ENCODE measurements at regions not wholly inside any gene's neighbourhood (a gene's known extent, or its start where the extent isn't known, plus 50 kb on each side); places are given as distances from the start of the nearest gene placed in this dataset.
"Not testable (repeated sequence)": the region's sequence is repeated elsewhere in the genome, so short reads cannot be mapped to it uniquely, and the experiment has no call there.

DNA sequence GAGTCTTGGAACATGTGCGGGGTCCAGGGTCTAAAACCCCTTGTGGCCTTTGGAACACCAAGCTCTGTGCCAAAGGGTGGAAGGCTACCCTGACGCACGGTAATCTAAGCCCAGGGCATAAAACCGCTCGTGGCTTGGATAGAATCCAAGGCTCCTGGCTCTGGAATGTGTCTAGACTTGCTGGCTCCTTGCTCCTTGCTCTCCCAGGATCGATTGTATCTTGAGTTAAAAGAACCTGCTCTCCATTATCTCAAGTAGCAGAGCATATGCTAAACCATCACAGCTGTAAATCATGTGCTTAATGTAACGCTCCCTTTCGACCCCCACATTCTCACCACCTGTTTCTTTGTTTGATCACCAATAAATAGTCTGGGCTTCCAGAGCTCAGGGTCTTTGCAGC lies 50.3 kb downstream of the TLCD4 start:
- not testable (repeated sequence) for DNase-seq

DNA sequence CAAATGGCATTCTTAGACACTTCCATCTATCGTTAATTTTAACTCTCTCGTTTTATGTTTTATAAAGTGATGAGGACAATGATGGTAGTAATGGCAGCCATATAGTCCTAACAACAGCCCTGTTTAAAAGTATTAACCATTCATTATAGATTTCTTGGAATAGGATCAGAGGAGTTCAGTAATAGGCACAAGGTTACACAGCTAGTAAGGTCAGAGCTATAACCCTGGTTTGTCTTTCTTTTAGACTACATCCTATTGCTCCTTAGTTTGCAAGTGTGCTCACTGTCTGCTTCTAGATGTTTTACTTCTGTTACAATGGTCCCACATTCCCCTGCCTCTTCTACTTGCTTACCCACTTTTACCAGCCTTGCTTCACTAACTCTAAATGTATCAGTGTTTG lies 50.9 kb downstream of the TLCD4 start:
- no peak for DNase-seq

DNA sequence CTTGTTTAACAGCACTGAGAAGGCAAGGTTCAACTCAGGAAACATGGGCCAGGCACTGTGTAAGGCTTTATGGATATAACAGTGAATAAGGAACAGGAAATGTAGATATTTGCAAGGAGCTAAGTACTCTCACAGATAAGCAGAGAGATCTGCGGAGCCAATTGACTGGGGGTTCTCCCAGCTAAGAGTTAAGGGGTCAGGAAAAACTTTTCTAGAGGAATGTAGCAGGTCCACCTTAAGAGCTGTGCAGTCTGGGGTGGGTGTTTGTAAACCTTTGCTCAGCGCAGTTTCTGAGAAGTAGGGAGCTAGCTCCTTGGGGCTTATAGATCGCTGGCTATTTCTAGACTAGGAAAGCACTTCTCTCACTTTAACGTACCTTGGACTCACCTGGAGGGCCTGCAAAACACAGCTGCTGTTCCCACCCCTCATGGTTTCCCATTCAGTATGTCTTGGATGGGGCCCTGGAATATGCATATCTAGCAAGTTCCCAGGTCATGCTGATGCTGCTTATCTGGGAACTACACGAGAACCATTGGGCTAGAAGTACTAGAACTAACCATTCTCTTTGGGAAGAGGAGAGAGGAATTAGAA lies 51.7 kb downstream of the TLCD4 start:
- peak; percentile 20 for DNase-seq

DNA sequence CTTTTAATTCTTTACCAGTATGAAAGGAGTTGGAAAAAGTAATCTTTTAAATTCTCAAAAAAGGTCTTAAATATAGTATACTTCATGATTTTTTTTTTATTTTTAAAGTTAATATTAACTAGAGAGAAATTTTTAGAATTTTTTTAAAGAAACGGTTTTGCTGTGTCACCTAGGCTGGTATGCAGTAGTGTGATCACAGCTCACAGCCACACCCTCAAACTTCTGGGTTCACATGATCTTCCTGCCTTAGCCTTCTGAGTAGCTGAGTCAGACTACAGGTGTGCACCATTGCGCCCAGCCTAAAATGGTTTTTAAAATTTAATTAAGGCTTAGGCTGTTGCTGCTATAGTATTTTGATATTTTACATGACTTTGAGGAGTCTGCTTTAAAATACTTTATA lies 52.4 kb downstream of the TLCD4 start:
- peak; percentile 82 for DNase-seq

DNA sequence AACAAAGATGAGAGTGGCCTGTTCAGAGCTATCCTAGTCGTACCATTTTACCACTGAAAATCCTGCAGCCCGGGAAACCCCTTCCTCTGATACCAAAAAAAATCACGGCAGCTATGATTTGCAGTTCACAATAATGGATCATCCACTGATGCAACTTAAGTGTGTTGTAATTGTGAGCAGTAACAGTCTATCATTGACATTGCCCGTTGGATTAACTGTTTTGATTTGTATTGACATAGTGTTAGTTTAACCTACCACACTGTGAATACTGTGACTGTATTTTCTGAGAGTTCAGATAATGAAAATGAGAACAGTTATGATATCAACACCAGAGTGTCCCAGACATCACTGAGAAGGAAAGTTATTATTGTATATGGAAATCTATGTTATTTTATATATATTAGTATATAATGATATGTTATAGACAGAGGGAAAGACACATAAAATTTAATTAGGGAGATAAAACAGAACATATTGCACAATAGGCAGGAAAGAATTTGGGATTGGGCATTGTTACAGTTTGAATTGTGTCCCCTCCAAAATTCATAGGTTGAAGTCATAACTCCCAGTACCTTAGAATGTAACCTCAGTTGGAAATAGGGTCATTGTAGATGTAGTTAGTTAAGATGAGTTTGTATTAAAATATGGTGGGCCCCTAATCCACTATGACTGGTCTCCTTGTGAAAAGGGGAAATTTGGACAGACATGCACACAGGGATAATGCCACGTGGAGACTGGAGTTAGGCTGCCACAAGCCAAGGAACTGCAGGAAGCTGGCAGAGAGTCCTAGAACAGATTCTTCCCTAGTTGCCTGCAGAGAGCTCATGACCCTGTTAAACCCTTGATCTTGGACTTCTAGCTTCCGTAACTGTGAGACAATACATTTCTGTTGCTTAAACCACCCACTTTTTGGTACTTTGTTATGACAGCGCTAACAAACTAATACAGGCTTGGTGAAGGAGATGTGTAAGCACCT lies 54.4 kb downstream of the TLCD4 start:
- no peak for DNase-seq

DNA sequence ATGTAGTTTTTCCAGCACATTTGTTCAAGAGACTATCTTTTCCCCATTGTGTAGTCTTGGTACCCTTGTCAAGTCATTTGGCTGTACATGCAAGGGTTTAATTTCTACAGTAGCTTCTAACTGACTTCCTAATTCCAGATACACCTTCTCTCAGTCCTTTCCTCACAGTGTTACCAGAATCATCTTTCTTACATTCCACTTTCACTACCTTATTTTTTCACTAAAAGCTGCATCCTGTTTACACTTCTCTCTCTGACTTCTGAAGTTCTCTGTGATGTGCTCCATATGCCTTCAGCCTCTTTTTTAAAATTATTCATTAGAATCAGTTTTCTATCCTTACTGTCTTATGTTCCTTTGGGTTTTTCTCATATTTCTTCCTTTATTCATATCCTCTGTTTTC lies 57.1 kb upstream of the RWDD3 start:
- no peak for DNase-seq

DNA sequence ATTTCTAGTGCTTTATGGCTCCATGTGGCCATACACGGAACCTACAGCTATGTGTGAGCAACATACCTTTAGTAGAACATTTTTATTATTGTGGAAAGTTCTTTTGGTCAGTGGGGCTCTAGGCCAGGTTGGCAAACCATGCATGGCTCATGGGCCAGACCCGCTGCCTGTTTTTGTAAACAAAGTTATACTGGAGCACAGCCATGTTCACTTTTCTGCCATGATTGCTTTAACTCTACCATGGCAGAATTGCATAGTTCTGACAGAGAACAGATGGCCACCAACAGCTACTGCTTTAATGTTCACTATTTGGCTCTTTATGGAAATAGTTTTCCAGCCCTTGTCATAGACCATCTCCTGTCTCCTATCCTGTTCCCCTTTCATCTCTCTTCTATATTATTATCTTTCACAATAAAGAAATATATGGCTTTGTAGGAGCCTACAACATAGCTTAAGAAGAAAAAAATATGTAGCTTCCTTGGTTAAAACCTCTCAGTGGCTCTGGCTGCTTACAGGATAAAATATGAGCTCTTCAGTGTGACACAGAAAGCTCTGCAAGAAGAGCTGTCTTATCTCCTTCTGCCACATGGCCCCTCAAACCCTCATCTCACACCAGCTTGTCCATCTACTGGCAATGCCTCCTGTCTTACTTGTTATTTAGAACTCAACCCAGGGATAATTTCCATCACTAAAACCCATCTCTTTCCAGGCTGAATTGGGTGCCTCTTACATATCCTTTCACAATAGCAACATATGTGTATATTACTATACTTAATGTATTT lies 54.6 kb upstream of the RWDD3 start:
- peak; percentile 96 for DNase-seq

DNA sequence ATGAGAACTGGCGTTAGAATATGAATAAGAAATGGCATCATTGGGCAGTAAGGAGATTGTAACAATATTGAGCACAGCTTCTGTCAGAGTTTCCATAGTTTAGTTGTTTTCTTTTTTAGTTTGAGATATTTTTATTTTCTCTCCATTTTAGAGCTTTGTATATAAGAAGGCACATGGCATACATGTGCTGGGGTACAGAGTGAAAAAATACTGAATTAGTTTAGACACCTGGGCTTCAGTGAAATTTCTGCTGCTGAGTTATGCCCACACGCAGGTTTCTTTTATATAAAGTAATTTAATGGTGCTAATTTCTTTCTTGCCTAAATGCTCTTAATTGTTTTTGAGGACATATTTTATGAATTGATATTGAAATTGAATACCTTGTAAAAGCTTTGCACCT lies 53.6 kb upstream of the RWDD3 start:
- no peak for DNase-seq

DNA sequence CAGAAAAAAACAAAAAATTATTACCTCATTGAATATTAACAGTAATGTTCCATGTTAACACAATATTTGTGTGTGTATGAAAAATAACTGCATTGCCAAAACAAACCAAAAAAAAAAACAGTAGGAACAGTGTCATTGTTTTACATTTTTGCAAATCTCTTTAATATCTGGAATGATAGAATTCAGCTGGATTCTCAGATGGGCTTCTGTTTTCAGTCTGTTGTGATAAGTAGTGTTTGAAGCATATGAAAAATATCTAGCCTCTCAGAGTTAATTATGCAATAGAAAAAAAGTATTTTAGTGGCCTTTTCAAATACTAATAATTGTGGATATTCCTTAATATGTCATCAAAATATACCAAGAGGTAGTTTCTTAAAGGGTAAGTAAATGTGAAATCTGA lies 52.9 kb upstream of the RWDD3 start:
- no peak for DNase-seq

DNA sequence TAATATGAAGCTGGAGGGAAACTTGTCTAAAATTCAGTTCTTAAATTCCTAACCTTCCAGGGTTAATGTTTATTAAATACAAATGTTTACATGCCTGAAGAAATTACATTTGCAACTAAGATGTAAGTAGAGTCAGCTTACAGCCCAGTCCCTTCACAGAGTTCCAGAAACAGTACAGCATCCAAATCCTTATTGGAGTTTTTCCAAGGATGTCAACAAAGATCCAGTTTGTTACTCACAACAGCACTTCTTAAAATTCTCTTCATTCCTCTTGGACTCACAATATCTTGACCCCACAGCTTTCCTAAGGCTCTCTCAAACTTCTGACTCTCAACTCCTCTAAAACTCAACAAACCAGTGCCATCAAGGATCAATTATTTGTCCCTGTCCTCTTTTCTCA lies 50.1 kb upstream of the RWDD3 start:
- no peak for DNase-seq

Data from hematopoietic multipotent progenitor cell treated with erythropoietin and hydrocortisone succinate and interleukin-3 and kit ligand, for 4 days (in vitro differentiated cells).